SK-N-SH (cell line): ENCODE measurements at regions not wholly inside any gene's neighbourhood (a gene's known extent, or its start where the extent isn't known, plus 50 kb on each side); places are given as distances from the start of the nearest gene placed in this dataset.

Experiments used
- CTCF ChIA-PET: fragments of 300-600, 350-600 bp; formaldehyde crosslinking; extraction: SDS; loops from one replicate; lab custom pipeline; 2021; lab: Yijun Ruan, JAX
- POLR2A ChIA-PET: fragments of 350-600 bp; sonication (Branson Sonifier 250); formaldehyde crosslinking; extraction: SDS; loops from one replicate; lab custom pipeline; 2020; ENCODE audit warnings: antibody characterized with exemption, inconsistent platforms; lab: Yijun Ruan, JAX
- DNase-seq: peaks from one replicate; pipeline ENCODE4 v3.0.0; 2012
- H2AFZ ChIP-seq: fragments of 200-600 bp; sonication (generic); 2 replicates; pipeline ENCODE4 v1.8.1; 2016; ENCODE audit warnings: antibody characterized with exemption, mild to moderate bottlenecking, low read depth
- H3F3A ChIP-seq: fragments of 200-600 bp; sonication (generic); replicated peaks from 2 replicates; pipeline ENCODE3; 2016; ENCODE audit warnings: antibody characterized with exemption, mild to moderate bottlenecking; ENCODE audit not compliant: insufficient read depth
- H3K27ac ChIP-seq, 2 experiments: fragments of 200-500 bp in 1 of 2; fragments of 200-600 bp in 1 of 2; sonication (Bioruptor generic) in 1 of 2; sonication (generic), shearing (Covaris generic) in 1 of 2; 2 replicates each; pipeline versions ENCODE4 v1.5.1 to v1.6.1; 2014 to 2016; ENCODE audit warnings: low read depth in 2 of 2, inconsistent platforms in 1 of 2, low read length in 1 of 2, mild to moderate bottlenecking in 1 of 2, mixed read lengths in 1 of 2
- H3K27me3 ChIP-seq: fragments of 200-600 bp; sonication (generic), shearing (Covaris generic); 2 replicates; pipeline ENCODE4 v1.6.1; 2016; ENCODE audit warnings: mixed run types; ENCODE audit not compliant: insufficient read depth
- H3K36me3 ChIP-seq, 2 experiments: fragments of 200-500 bp in 1 of 2; fragments of 200-600 bp in 1 of 2; sonication (Bioruptor generic) in 1 of 2; sonication (generic) in 1 of 2; replicated peaks in 1 of 2; 2 replicates each; pipeline versions ENCODE3 to v1.5.1; 2014 to 2016; ENCODE audit warnings: low read length in 1 of 2, mild to moderate bottlenecking in 1 of 2; ENCODE audit not compliant: insufficient read depth in 2 of 2, control insufficient read depth in 1 of 2
- H3K4me1 ChIP-seq, 2 experiments: fragments of 200-500 bp in 1 of 2; fragments of 200-600 bp in 1 of 2; sonication (Bioruptor generic) in 1 of 2; sonication (generic), shearing (Covaris generic) in 1 of 2; 2 replicates each; pipeline versions ENCODE4 v1.5.1 to v1.6.1; 2014 to 2016; ENCODE audit warnings: low read depth in 1 of 2, low read length in 1 of 2, mixed run types in 1 of 2; ENCODE audit not compliant: insufficient read depth in 2 of 2, control insufficient read depth in 1 of 2
- H3K4me2 ChIP-seq: fragments of 200-600 bp; sonication (generic), shearing (Covaris generic); 2 replicates; pipeline ENCODE4 v1.6.1; 2017; ENCODE audit warnings: mixed run types
- H3K4me3 ChIP-seq, 2 experiments: fragments of 200-500 bp in 1 of 2; fragments of 200-600 bp in 1 of 2; sonication (Bioruptor generic) in 1 of 2; sonication (generic), shearing (Covaris generic) in 1 of 2; 2 replicates each; pipeline versions ENCODE4 v1.5.1 to v1.8.1; 2014 to 2016; ENCODE audit warnings: low read depth in 2 of 2, inconsistent platforms in 1 of 2, low read length in 1 of 2, mild to moderate bottlenecking in 1 of 2, mixed read lengths in 1 of 2, moderate library complexity in 1 of 2
- H3K79me2 ChIP-seq: fragments of 200-600 bp; sonication (generic); 2 replicates; pipeline ENCODE4 v1.8.1; 2017; ENCODE audit warnings: mild to moderate bottlenecking; ENCODE audit not compliant: insufficient read depth
- H3K9ac ChIP-seq: fragments of 200-600 bp; sonication (generic); 2 replicates; pipeline ENCODE4 v1.6.1; 2017; ENCODE audit warnings: mixed run types
- H3K9me2 ChIP-seq: fragments of 200-600 bp; sonication (generic); 2 replicates; pipeline ENCODE4 v1.6.1; 2017; ENCODE audit warnings: mixed run types
- H3K9me3 ChIP-seq: fragments of 200-600 bp; sonication (generic); 2 replicates; pipeline ENCODE4 v1.6.1; 2017; ENCODE audit warnings: mixed run types, mild to moderate bottlenecking, moderate library complexity
- H4K20me1 ChIP-seq: fragments of 200-600 bp; sonication (generic); 2 replicates; pipeline ENCODE4 v1.6.1; 2017; ENCODE audit warnings: mild to moderate bottlenecking, mixed run types; ENCODE audit not compliant: insufficient read depth
- ELF1 ChIP-seq: IDR thresholded peaks from 2 replicates; pipeline ENCODE4 v1.4.0; 2012
- EP300 ChIP-seq, 2 experiments: IDR thresholded peaks; 2 replicates each; pipeline versions ENCODE4 v1.4.0 to v1.6.1; 2012; ENCODE audit warnings: borderline replicate concordance in 1 of 2, low read depth in 1 of 2, low read length in 1 of 2
- EZH2phosphoT487 ChIP-seq: fragments of 200-600 bp; sonication (generic); IDR thresholded peaks from 2 replicates; pipeline ENCODE4 v1.6.1; 2017; ENCODE audit warnings: low read depth, mixed run types, mild to moderate bottlenecking, antibody characterized with exemption, moderate library complexity, borderline replicate concordance
- FOSL2 ChIP-seq: IDR thresholded peaks from 2 replicates; pipeline ENCODE4 v1.4.0; 2012; ENCODE audit warnings: low read depth, mild to moderate bottlenecking, moderate library complexity, borderline replicate concordance
- FOXM1 ChIP-seq: IDR thresholded peaks from 2 replicates; pipeline ENCODE4 v1.4.0; 2012; ENCODE audit warnings: low read depth, mild to moderate bottlenecking
- GABPA ChIP-seq: IDR thresholded peaks from 2 replicates; pipeline ENCODE4 v1.4.0; 2012; ENCODE audit warnings: low read depth, mild to moderate bottlenecking
- MAX ChIP-seq: IDR thresholded peaks from 2 replicates; pipeline ENCODE4 v1.4.0; 2012; ENCODE audit warnings: low read depth
- PBX3 ChIP-seq: IDR thresholded peaks from 2 replicates; pipeline ENCODE4; 2012
- POLR2AphosphoS5 ChIP-seq: IDR thresholded peaks from 2 replicates; pipeline ENCODE4 v1.6.1; 2012; ENCODE audit warnings: low read depth, low read length
- RFX5 ChIP-seq: IDR thresholded peaks from 2 replicates; pipeline ENCODE4 v1.6.1; 2012; ENCODE audit warnings: mild to moderate bottlenecking, improper control_type of control experiment, low read length
- RXRA ChIP-seq: IDR thresholded peaks from 2 replicates; pipeline ENCODE4 v1.4.0; 2012; ENCODE audit warnings: low read depth, mild to moderate bottlenecking, borderline replicate concordance
- SIN3A ChIP-seq: IDR thresholded peaks from 2 replicates; pipeline ENCODE4 v1.6.1; 2012; ENCODE audit warnings: low read depth, mild to moderate bottlenecking, low read length, moderate library complexity, borderline replicate concordance
- TAF1 ChIP-seq: IDR thresholded peaks from 2 replicates; pipeline ENCODE4 v1.6.1; 2012; ENCODE audit warnings: low read depth, mild to moderate bottlenecking, low read length, moderate library complexity, borderline replicate concordance
- USF2 ChIP-seq: fragments of 150-350 bp; IDR thresholded peaks from 2 replicates; pipeline ENCODE4 v1.6.1; 2017; ENCODE audit warnings: antibody characterized with exemption, low read length, low read depth, borderline replicate concordance
- YY1 ChIP-seq: IDR thresholded peaks from 2 replicates; pipeline ENCODE4 v1.4.0; 2012; ENCODE audit warnings: low read depth, mild to moderate bottlenecking
- ZBTB33 ChIP-seq: IDR thresholded peaks from 2 replicates; pipeline ENCODE4 v1.4.0; 2012; ENCODE audit warnings: low read depth, borderline replicate concordance
- whole genome bisulfite sequencing: methylation state at CpG from one replicate; pipeline ENCODE4 v1.1.6; 2017; ENCODE audit warnings: low lambda C conversion rate; 5-methylcytosine and 5-hydroxymethylcytosine counted together

- WGBS = 53% methylated on average over 24 of the region's 24 CpGs
- Histone ChIP-seq H4K20me1 (no peaks in the 10 kb centered on the region), H3K4me1 (no peaks in the 10 kb centered on the region), H3K36me3 (no peaks in the 10 kb centered on the region), H2AFZ (no peak overlapping the region), H3K27me3 (peaks cover 45% of the 10 kb centered on the region), H3K79me2 (no peaks in the 10 kb centered on the region), H3K4me2 (no peak overlapping the region), H3K9me2 (no peaks in the 10 kb centered on the region), H3K9ac (no peak overlapping the region), H3K9me3 (no peaks in the 10 kb centered on the region), H3F3A (no peaks in the 10 kb centered on the region), H3K4me3 (no peak overlapping the region), H3K27ac (no peak overlapping the region)
- ChIA-PET POLR2A (no interaction called here), CTCF (no interaction called here)
- no peak for DNase-seq
- no peak for TF ChIP-seq RXRA
- TF ChIP-seq ELF1 = no peak
- TF ChIP-seq TAF1 = no peak
- no peak for TF ChIP-seq FOXM1
- TF ChIP-seq MAX = no peak
- no peak for TF ChIP-seq EZH2phosphoT487
- no peak for TF ChIP-seq YY1
- TF ChIP-seq GABPA = no peak
- no peak for TF ChIP-seq POLR2AphosphoS5
- TF ChIP-seq FOSL2 = no peak
- TF ChIP-seq PBX3 = no peak
Measured at GRCh38 chr7:157087646-157088045, 51.1 kb upstream of the UBE3C start.

- Histone ChIP-seq H3K79me2 (no peaks in the 10 kb centered on the region), H2AFZ (no peak overlapping the region), H3K36me3 (no peaks in the 10 kb centered on the region), H3K9me2 (no peaks in the 10 kb centered on the region), H3K9me3 (no peaks in the 10 kb centered on the region), H3K4me2 (no peak overlapping the region), H3F3A (no peaks in the 10 kb centered on the region), H3K4me3 (no peak overlapping the region), H4K20me1 (no peaks in the 10 kb centered on the region), H3K27me3 (peaks cover 50% of the 10 kb centered on the region), H3K9ac (no peak overlapping the region), H3K4me1 (no peaks in the 10 kb centered on the region), H3K27ac (no peak overlapping the region)
- no peak for DNase-seq
- WGBS = 41% methylated on average over 11 of the region's 11 CpGs
- TF ChIP-seq USF2 (no peak), EP300 (IDR thresholded peaks at IDR 0.05; ENCODE audit: borderline replicate concordance in 1 of 2, low read depth in 1 of 2, low read length in 1 of 2) (no peak), RFX5 (no peak), SIN3A (no peak), ZBTB33 (no peak)
- CTCF ChIA-PET = no interaction called here
- POLR2A ChIA-PET = no interaction called here
Measured at GRCh38 chr7:157088136-157088535, 50.6 kb upstream of the UBE3C start.
